IPS-18c (cell line): ENCODE measurements at regions not wholly inside any gene's neighbourhood (a gene's known extent, or its start where the extent isn't known, plus 50 kb on each side); places are given as distances from the start of the nearest gene placed in this dataset.

Experiments used
- H3K4me3 ChIP-seq: 2 replicates; pipeline ENCODE4 v1.7.0; 2013; ENCODE audit warnings: low read depth, mild to moderate bottlenecking, low read length, moderate library complexity; ENCODE audit not compliant: insufficient read depth
- H3K9me3 ChIP-seq: one replicate; pipeline ENCODE4 v1.6.1; 2013; ENCODE audit warnings: mild to moderate bottlenecking, low read length, moderate library complexity; ENCODE audit not compliant: control insufficient read depth, insufficient read depth

GRCh38 chr3:189082666-189083427, 88.9 kb upstream of the TPRG1 start:
- H3K9me3 ChIP-seq = no peaks in the 10 kb centered on the region
- no peak overlapping the region for H3K4me3 ChIP-seq

- Histone ChIP-seq H3K9me3 (no peaks in the 10 kb centered on the region), H3K4me3 (no peak overlapping the region)
Observed at GRCh38 chr3:189084620-189085019, 87.2 kb upstream of the TPRG1 start.

- H3K9me3 ChIP-seq = no peaks in the 10 kb centered on the region
Observed at GRCh38 chr3:189092547-189092946, 79.2 kb upstream of the TPRG1 start.

GRCh38 chr3:189094539-189094938, 77.2 kb upstream of the TPRG1 start:
- no peaks in the 10 kb centered on the region for H3K9me3 ChIP-seq
- H3K4me3 ChIP-seq = no peak overlapping the region

More at GRCh38 chr3:189092547-189092946, 79.2 kb upstream of the TPRG1 start:
- H3K4me3 ChIP-seq = no peak overlapping the region

GRCh38 chr3:189096092-189096491, 75.7 kb upstream of the TPRG1 start:
- no peak overlapping the region for H3K4me3 ChIP-seq
- no peaks in the 10 kb centered on the region for H3K9me3 ChIP-seq

- no peaks in the 10 kb centered on the region for H3K9me3 ChIP-seq
- no peak overlapping the region for H3K4me3 ChIP-seq
Observed at GRCh38 chr3:189099031-189099471, 72.7 kb upstream of the TPRG1 start.

DNA sequence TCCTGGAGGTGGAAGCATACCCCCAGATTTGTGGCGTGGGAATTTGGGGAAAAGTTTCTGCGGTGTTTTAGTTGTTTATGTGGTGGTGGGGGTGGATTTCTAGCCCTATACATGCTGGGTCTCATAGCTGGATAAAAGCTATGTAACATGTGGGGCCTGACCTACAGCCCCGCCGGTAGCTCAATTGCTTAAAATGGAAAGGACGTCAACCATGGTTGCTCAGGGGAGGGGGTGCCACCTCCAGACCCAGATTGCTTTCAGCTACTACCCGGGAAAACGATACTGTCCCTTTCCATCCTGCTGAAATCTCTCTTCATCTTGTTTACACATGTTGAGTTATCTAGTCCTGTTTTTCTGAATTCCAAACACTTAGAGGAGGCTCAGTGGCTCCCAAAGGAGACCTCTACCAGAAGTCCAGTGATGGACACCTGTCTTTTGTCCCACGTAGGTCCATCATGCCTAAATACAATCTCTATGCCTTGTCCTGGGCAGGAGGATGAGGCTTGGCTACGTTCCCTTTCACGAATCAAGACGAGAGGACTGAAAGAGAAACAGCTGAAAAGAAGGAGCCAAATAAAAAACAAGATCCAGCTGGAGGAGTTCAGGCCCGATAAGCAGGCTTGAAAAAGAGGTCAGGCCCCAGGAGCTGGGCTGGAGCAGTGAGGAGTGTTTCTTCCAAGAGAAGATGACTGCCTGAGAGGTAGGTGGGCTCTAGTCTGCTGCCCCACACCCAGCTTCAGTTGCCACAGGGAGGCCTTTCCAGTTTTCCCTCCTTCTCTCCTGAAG, 72.1 kb upstream of the TPRG1 start:
- Histone ChIP-seq H3K4me3 (no peak overlapping the region), H3K9me3 (no peaks in the 10 kb centered on the region)

GRCh38 chr3:189100866-189101265, 70.9 kb upstream of the TPRG1 start:
- no peak overlapping the region for H3K4me3 ChIP-seq
- H3K9me3 ChIP-seq = no peaks in the 10 kb centered on the region

- no peak overlapping the region for H3K4me3 ChIP-seq
- no peaks in the 10 kb centered on the region for H3K9me3 ChIP-seq
Observed at GRCh38 chr3:189101594-189101993, 70.2 kb upstream of the TPRG1 start.

DNA sequence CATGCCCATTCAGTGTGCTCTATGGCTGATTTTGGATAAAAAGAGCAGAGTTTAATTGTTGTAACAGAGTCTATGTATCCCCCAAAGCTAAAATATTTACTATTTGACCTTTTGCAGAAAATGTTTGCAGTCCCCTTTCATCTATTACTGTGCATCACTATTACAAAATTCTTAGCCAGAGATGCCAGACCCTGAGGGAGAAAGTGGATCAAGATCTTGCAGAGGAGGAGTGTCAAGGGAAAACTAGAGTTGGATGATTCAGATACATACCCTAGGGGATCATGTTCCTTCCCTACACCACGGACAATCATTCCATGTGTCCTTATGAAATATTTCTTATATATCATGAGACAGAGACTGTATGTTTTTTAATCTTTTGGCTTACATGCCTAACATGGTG, 68.6 kb upstream of the TPRG1 start:
- Histone ChIP-seq H3K4me3 (no peak overlapping the region), H3K9me3 (no peaks in the 10 kb centered on the region)

GRCh38 chr3:189108067-189108466, 63.7 kb upstream of the TPRG1 start:
- no peak overlapping the region for H3K4me3 ChIP-seq
- H3K9me3 ChIP-seq = no peaks in the 10 kb centered on the region

GRCh38 chr3:189108735-189109134, 63.0 kb upstream of the TPRG1 start:
- H3K4me3 ChIP-seq = no peak overlapping the region
- H3K9me3 ChIP-seq = no peaks in the 10 kb centered on the region

DNA sequence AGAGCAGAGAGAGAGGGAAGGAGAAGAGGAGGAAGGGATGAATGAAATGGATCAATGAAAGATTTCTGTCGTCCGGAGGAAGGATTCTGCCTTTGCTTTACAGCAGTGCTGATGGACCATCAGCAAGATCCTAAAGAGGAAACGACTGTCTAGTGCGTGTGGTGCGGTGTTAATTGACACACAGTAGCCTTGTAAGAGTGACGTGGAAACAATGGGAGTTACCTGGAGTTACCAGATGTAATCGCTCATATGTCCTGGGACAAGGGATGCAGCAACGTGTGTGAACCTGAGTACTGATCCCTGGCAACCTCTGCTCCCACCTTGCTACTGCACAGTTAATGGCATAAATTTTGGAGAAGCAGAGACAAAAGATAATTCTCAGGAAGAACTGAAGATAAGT, 62.6 kb upstream of the TPRG1 start:
- H3K4me3 ChIP-seq = no peak overlapping the region

DNA sequence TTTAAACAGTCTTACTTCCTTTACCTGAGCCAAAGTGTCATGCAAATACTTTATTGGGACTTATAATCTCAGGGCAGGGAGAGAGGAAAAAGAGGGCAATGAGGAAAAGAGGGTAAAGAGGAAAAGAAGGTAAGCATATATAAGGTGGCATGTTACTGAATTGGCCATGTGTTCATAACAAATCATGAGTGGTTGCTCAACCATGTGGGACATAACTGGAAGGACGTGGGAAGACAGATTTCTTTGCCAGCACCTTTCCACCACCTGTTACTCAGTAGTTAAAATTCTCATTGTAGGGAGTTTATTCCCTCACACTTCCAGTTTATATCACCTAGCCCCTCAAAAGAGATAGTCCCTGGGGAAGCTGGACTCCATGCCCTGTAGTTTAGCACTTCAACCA, 54.7 kb upstream of the TPRG1 start:
- H3K4me3 ChIP-seq = no peak overlapping the region
- H3K9me3 ChIP-seq = no peaks in the 10 kb centered on the region

More for the DNA sequence above, 62.6 kb upstream of the TPRG1 start:
- no peaks in the 10 kb centered on the region for H3K9me3 ChIP-seq

- H3K4me3 ChIP-seq = no peak overlapping the region
- no peaks in the 10 kb centered on the region for H3K9me3 ChIP-seq
Observed at GRCh38 chr3:189118896-189119295, 52.9 kb upstream of the TPRG1 start.

DNA sequence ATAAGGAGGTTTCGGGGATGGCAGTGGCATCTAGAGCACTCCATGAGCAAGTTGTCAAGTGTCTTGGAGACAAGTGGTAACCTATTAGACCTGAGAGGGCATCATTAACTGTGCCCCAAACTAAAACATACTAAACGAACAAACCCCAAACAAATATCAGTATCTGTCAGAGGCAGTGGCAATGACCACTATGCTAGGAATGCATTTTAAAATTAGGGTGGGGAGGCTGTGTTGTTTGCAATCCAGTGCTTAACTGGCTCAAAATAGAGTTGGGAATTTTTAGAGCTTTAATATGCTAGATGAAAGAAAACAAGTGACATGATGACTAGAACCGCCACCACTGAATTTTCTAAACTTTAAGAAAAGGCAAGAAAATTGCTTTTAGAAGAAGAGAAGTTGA, 51.8 kb upstream of the TPRG1 start:
- Histone ChIP-seq H3K9me3 (no peaks in the 10 kb centered on the region), H3K4me3 (no peak overlapping the region)

GRCh38 chr3:189121092-189121491, 50.7 kb upstream of the TPRG1 start:
- Histone ChIP-seq H3K4me3 (no peak overlapping the region), H3K9me3 (no peaks in the 10 kb centered on the region)
